ENCODE measurements at regions not wholly inside any gene's neighbourhood (a gene's known extent, or its start where the extent isn't known, plus 50 kb on each side); places are given as distances from the start of the nearest gene placed in this dataset.

DNA sequence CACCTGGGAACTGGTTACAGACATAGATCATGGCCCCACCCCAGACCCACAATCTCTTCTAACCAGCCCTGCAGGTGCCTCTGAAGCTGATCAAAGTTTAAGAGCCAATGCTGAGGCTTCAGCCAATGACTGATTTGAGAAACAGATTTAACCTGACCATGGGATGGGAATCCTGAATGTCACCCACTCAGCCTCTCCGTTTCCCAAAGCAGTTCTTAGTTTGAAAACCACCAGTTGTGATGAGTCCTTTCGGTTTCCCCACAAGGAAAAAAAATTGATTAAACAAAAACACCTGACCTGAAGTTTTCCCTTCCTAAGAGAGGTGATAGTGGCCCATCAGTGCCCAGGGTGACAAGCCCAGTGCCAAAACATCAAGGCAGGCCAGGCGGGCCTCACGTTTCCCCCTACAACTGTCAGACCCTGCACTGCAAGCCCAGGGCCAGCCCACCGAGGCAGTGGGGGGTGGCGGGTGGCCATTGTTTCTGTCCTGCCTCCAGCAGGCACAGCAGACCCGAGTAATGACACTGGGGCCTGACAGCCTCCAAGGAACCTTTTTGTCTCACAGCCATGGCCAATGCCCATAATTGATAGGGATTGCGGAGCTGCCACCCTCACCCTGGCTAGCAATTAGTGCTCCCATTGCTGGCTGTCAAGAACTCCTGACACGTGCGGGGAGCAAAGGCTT is 75.4 kb upstream of the ZMIZ1 start:
- H3K4me1 ChIP-seq (ENCODE audit: insufficient read depth) = no peaks in the 10 kb centered on the region
- DNase-seq (ENCODE audit: extremely low spot score) = no peak
- H3K36me3 ChIP-seq (ENCODE audit: insufficient read depth) = no peaks in the 10 kb centered on the region
- H3K4me3 ChIP-seq (ENCODE audit: low read depth, low read length) = no peak overlapping the region
- H3K27ac ChIP-seq (ENCODE audit: low read depth) = no peak overlapping the region
- 92% methylated on average over 10 of the region's 10 CpGs for whole genome bisulfite sequencing

DNA sequence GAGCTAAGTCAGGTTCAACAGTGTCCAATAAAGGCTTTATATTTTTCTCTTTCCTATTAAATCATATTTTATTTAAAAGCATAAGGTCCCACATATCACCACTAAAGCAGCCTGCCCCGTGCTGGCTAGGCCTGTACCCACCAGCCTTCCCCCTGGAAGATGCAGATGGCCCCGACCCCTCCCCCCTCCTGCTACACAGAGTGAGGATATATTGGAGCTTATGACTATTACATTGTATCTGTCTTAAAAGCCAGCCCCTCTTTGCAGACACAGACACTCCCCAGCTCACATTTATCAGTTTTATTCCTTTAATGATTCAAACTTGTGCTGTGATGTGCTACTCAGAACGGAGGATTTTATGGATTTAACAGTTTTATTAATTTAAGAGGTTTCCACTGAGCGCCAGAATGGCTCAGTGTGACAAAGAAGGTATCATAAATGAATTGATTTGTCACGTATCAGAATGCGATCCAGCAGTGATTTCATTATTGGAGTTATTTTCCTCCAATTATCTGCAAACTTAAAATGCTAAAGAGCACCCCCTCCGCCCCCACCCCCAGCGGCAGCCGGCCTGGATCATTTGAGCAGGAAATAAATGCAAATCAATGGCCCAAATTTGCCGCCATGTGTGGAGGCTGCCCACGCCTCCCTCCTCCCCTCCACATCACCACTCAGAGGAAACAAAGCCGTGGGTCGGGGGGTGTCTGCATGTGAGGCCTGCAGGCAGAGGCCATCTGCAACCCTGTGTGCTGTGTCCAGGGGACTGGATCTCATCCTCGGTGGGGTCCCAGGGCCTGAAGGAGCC is 72.6 kb upstream of the ZMIZ1 start:
- Histone ChIP-seq H3K36me3 (ENCODE audit: insufficient read depth) (no peaks in the 10 kb centered on the region), H3K4me1 (ENCODE audit: insufficient read depth) (no peaks in the 10 kb centered on the region), H3K4me3 (ENCODE audit: low read depth, low read length) (no peak overlapping the region), H3K27ac (ENCODE audit: low read depth) (no peak overlapping the region)
- DNase-seq (ENCODE audit: extremely low spot score) = no peak
- 79% methylated on average over 14 of the region's 14 CpGs for WGBS

DNA sequence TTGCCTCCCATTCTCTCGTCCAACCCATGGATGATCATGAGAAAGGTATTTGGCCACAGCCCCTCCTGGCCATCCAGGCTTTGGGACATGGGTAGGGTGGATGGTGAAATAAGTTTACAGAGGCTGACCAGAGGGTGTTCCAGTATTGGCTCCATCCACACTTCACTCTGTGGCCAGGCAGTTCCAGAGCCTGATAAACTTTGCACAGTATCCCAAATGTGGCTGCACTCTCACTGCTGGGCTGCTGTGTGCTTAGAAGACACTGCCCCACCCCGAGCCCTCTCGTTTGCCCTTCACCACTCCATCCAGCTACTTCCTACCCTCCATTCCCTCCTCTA is 72.0 kb upstream of the ZMIZ1 start:
- WGBS = 77% methylated on average over 3 of the region's 3 CpGs
- Histone ChIP-seq H3K4me1 (ENCODE audit: insufficient read depth) (no peaks in the 10 kb centered on the region), H3K27ac (ENCODE audit: low read depth) (no peak overlapping the region), H3K4me3 (ENCODE audit: low read depth, low read length) (no peak overlapping the region), H3K36me3 (ENCODE audit: insufficient read depth) (no peaks in the 10 kb centered on the region)
- DNase-seq (ENCODE audit: extremely low spot score) = no peak

DNA sequence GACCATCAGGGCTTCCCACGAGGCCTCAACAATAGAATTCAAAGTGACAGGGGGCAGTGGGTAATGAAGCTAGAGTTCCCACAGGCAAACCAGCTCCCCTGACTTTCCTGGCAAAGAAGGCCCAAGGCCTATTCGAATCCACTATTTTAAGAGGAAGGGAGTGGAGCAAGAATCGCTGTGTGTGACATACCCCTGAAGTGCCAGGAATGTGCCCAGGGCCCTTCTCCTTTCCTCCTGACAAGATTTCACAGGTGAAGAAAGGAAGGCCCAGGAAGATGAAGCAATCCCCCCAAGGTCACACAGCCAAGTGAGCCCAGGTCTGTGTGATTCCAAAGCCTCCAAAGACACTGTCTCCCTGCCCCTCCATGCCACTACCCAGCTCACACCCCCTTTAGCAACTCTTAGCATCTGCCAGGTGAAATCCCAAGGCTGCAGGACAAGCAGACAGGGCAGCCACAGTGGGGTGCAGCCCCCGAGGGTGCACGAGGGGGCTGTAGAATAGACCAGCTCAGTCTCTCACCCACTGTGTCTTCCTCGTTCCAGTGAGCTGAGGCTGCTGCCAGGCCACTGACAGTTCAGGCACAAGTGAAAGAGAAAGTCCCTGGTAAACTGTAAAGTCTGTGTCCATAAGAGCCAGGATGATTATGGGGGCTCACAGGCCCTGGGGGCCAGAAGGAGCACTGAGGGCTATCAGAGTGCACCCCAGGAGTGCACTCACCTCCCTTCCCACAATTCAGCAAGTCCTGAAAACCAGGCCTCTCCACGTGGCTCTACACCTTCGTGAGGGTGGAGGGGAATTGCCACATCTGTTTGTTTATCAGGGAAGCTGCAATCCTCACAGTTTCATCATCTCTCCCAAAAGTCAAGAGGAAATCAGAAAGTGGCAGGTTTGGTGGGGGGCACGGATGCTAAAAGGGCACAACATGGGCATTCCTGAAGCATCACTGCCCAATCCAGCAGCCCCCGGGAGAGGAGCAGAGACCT is 70.8 kb upstream of the ZMIZ1 start:
- Histone ChIP-seq H3K27ac (ENCODE audit: low read depth) (no peak overlapping the region), H3K36me3 (ENCODE audit: insufficient read depth) (no peaks in the 10 kb centered on the region), H3K4me1 (ENCODE audit: insufficient read depth) (no peaks in the 10 kb centered on the region), H3K4me3 (ENCODE audit: low read depth, low read length) (no peak overlapping the region)
- 83% methylated on average over 10 of the region's 10 CpGs for WGBS
- no peak for DNase-seq (ENCODE audit: extremely low spot score)

DNA sequence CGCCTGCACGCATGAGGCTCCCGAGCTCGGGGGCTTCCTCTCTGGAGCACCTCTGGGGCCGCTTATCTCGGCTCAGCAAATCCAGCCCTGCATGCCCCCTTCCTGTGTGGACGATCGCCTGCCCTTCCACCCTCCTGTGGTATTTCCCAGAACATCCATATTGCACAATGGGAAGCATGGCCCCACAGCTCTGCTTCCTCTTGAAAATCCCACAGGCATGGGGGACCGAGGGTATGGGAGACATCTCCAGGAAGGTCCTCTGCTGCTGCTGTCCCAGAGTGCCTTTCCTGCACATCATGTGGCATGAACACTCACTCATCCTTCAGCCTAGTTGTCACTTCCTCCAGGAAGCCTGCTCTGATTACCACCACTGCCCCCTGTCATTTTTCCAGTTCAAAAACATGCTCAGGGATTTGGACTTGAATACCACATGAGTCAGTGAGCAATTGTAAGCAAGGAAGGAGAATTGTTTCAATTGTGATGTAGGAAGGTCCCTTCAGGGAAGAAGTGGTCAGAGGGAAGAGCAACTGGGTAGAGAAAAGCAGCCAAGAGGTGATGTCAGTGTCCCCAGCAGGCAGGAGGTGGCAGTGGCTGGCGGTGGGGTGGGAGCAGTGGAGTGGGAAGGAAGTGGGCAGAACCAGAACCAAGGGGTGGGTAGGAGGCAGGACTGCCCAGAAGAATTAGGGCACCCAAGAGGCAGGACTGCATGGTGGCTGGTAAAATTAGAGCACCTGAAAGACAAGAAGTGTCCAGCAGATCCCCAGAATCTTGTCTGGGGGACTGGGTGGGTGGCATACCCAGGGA is 67.5 kb upstream of the ZMIZ1 start:
- Histone ChIP-seq H3K4me3 (ENCODE audit: low read depth, low read length) (no peak overlapping the region), H3K4me1 (ENCODE audit: insufficient read depth) (no peaks in the 10 kb centered on the region), H3K27ac (ENCODE audit: low read depth) (no peak overlapping the region), H3K36me3 (ENCODE audit: insufficient read depth) (no peaks in the 10 kb centered on the region)
- DNase-seq (ENCODE audit: extremely low spot score) = no peak
- WGBS = 72% methylated on average over 10 of the region's 10 CpGs

DNA sequence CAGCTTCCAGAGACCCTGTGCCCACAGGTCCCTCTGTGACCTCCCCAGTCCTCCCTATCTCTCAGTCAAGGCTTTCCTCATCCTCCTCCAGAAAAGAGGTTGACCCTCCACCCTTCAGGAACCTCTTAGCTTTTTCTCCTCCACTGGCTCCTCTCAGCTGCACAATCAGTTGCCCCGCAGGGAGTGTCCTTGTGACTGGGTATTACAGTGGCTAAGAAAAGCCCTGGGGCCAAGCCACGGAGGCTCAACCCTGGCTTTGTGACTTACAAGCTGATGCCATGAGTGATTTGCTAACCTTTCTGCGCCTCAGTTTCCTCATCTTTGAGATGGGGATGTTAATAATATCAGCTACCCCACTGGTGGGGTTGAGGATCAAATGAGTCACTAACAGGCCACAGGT is 66.4 kb upstream of the ZMIZ1 start:
- H3K27ac ChIP-seq (ENCODE audit: low read depth) = no peak overlapping the region
- no peaks in the 10 kb centered on the region for H3K36me3 ChIP-seq (ENCODE audit: insufficient read depth)
- no peaks in the 10 kb centered on the region for H3K4me1 ChIP-seq (ENCODE audit: insufficient read depth)
- no peak overlapping the region for H3K4me3 ChIP-seq (ENCODE audit: low read depth, low read length)
- 98% methylated on average over 3 of the region's 3 CpGs for WGBS
- DNase-seq (ENCODE audit: extremely low spot score) = no peak

DNA sequence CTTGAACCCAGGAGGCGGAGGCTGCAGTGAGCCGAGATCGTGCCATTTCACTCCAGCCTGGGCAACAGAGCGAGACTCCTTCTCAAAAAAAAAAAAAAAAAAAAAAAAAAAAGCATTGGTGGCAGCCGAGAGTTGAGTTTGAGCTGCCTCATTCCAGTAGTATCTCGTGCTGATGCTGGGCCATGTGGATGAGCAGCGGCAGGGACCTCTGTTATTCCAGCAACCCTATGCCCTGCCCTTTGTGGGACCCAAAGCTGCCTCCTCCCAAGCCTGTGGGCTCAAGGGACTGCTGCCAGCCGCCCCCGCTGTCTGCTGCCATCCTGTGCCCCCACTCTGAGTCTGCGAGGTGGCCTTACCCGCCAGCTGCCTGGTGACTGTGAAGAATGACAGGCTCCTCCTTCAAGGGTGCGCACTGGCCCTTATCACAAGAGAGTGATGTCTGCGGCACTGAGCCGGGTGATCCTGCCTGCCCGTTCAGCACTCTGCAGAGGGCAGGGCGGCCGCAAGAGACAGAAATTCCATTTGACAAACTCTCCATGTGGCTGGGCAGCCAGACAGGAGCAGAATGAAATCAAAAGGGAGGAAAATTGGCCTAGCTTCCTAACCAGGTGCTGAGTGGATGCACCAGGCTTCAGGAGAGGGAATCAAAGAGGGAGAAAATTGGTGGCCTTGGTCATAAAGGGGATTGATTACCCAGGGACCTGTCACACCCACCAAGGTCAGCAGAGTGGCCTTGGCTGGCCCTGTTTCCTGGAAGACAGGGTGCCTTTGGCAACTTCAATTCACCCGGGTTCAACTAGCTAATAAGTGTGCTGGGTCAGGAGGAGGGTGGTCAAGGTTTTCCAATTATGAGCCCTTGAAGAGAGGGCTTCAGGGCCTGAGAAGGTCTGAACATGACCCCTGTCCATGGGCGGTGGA is 65.3 kb upstream of the ZMIZ1 start:
- H3K27ac ChIP-seq (ENCODE audit: low read depth) = no peak overlapping the region
- DNase-seq (ENCODE audit: extremely low spot score) = no peak
- H3K4me1 ChIP-seq (ENCODE audit: insufficient read depth) = no peaks in the 10 kb centered on the region
- no peaks in the 10 kb centered on the region for H3K36me3 ChIP-seq (ENCODE audit: insufficient read depth)
- WGBS = 85% methylated on average over 19 of the region's 19 CpGs
- H3K4me3 ChIP-seq (ENCODE audit: low read depth, low read length) = no peak overlapping the region

DNA sequence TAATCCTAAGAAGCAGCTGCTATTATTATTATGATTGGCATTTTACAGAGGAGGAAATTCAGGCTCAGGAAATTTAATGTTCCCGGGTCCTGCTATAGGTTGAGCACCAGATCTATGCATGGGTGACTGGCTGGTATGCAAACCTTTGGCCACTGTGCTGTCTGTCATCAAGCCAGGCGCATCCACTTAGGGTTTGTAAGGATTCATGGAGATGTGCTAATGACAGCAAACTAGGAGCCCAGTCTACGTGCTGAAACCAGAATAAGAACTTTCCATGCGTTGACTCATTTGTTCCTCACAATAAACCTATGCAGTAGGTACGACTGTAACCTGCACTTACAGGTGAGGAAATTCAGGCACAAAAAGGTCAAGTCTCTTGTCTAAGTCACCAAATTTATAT is 64.5 kb upstream of the ZMIZ1 start:
- WGBS = 78% methylated on average over 5 of the region's 5 CpGs
- no peak overlapping the region for H3K4me3 ChIP-seq (ENCODE audit: low read depth, low read length)
- no peak for DNase-seq (ENCODE audit: extremely low spot score)
- no peaks in the 10 kb centered on the region for H3K4me1 ChIP-seq (ENCODE audit: insufficient read depth)
- H3K36me3 ChIP-seq (ENCODE audit: insufficient read depth) = no peaks in the 10 kb centered on the region
- H3K27ac ChIP-seq (ENCODE audit: low read depth) = no peak overlapping the region

DNA sequence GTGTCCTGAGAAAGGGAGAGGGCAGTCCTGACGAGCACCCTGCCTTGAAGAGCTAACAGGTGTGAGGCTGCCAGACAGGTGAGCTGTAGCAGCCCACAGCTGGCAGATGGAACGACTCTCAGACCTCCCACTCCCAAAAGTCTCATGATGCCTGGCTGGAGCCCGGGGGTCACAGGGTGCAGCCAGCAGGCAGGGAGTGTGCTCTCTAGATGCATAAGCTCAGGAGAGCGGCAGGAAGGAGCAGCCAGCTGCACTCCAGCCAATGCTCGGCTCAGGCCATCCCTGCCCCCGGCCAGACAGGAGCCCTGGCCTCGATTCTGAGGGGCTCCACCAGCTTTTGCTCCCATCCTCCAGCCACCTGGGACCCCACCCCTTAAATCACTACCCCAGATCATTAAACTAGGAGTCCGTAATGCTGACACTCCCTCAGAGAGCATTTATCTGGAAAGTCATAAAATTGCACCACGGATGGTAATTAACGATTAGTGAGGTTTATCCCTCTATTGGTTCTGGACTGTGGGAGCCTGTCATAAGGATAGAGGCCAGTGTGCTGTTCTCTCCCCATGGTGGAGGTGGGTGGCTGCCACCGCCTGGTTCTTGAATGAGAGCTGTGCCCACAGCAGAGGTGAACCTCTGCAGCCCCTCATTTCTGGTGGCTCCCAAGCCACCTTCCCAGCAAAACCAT is 63.5 kb upstream of the ZMIZ1 start:
- H3K36me3 ChIP-seq (ENCODE audit: insufficient read depth) = no peaks in the 10 kb centered on the region
- no peak overlapping the region for H3K4me3 ChIP-seq (ENCODE audit: low read depth, low read length)
- H3K4me1 ChIP-seq (ENCODE audit: insufficient read depth) = no peaks in the 10 kb centered on the region
- no peak overlapping the region for H3K27ac ChIP-seq (ENCODE audit: low read depth)
- no peak for DNase-seq (ENCODE audit: extremely low spot score)
- WGBS = 60% methylated on average over 11 of the region's 11 CpGs

DNA sequence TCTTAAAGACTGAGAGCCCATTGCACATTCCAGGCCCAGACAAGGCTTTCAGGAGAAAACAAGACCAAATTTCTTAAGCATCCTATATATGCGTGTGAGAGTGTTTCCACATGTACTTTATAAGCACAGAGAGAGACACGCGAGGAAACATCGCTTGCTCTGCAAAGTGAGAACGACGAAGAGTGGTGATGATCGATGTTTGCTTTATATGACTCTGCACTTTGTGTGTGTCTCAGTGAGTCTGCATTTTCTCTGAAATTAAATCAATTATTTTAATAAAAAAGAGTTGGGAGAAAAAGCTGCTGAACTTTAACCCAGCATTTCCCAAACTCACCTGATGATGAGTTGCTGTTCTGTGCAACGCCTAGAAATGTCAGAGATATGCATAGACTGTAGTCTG is 61.7 kb upstream of the ZMIZ1 start:
- WGBS = 96% methylated on average over 8 of the region's 8 CpGs
- no peak overlapping the region for H3K27ac ChIP-seq (ENCODE audit: low read depth)
- DNase-seq (ENCODE audit: extremely low spot score) = no peak
- no peaks in the 10 kb centered on the region for H3K4me1 ChIP-seq (ENCODE audit: insufficient read depth)
- H3K4me3 ChIP-seq (ENCODE audit: low read depth, low read length) = no peak overlapping the region
- no peaks in the 10 kb centered on the region for H3K36me3 ChIP-seq (ENCODE audit: insufficient read depth)

DNA sequence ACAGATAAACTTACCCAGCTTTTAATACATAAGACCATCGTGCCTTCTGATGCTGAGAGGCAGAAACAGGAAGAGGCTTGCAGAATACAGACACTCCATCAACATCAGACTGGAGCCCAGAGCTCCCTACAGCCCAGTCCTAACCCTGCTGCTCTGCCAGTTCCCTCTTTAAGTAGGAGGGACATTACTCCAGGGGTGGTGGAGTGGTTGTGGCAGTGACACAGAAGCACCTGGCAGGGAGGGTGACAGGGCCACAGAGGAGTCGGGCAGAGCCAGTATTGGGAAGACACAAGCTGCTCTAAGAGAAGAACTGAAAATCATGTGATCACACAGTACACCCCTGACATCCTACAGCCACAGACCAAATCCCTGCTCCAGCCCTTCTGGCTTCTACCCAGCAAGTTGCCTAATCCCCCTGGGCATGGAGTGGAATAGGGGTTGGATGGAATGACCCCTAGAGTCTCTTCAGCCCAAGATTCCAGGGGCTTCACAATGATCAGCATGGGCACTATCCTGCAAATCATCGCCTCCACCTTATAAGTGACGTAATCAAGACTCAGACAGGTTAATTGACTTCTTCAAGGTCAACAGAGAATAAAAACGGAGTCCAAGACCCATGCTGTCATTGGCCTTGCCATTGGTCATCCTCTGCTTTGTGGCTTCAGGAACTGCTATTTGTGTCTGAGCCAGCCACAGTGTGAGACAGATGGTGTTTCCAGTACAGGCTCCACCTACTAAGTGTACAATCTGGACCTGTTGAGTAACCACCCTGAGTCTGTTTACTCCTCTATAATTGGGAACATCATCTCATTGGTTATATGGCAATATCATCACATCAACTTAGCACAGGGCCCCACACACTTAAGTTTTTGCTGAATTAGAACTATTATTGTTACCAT is 61.1 kb upstream of the ZMIZ1 start:
- no peak for DNase-seq (ENCODE audit: extremely low spot score)
- H3K4me3 ChIP-seq (ENCODE audit: low read depth, low read length) = no peak overlapping the region
- WGBS = 77% methylated on average over 5 of the region's 5 CpGs
- H3K4me1 ChIP-seq (ENCODE audit: insufficient read depth) = no peaks in the 10 kb centered on the region
- H3K36me3 ChIP-seq (ENCODE audit: insufficient read depth) = no peaks in the 10 kb centered on the region
- no peak overlapping the region for H3K27ac ChIP-seq (ENCODE audit: low read depth)
